Keratinocyte (primary cell): ENCODE measurements at regions not wholly inside any gene's neighbourhood (a gene's known extent, or its start where the extent isn't known, plus 50 kb on each side); places are given as distances from the start of the nearest gene placed in this dataset.

Experiments
- DNase-seq: peaks from one replicate; pipeline ENCODE4 v3.0.0-alpha.2; 2011; ENCODE audit warnings: low read depth, missing footprints, low spot score
- FAIRE-seq: peaks from 2 replicates; lab custom pipeline; 2011; peaks lifted over from hg19 to GRCh38; lab: Jason Lieb, UNC
- H2AFZ ChIP-seq: 2 replicates; pipeline ENCODE4 v1.6.0; 2012; ENCODE audit warnings: low read length, control low read depth, inconsistent platforms; ENCODE audit not compliant: control insufficient read depth
- H3K27ac ChIP-seq: 2 replicates; pipeline ENCODE4 v1.5.1; 2011; ENCODE audit warnings: low read length; ENCODE audit not compliant: control insufficient read depth, insufficient read depth
- H3K27me3 ChIP-seq: 3 replicates; pipeline ENCODE4 v1.6.0; 2011; ENCODE audit warnings: low read length; ENCODE audit not compliant: control insufficient read depth, insufficient read depth; ENCODE audit errors: extremely low read depth
- H3K36me3 ChIP-seq, 2 experiments: 2 replicates in 1 of 2; 3 replicates in 1 of 2; pipeline ENCODE4 v1.5.1; 2011; ENCODE audit warnings: low read length in 2 of 2, mild to moderate bottlenecking in 1 of 2; ENCODE audit not compliant: control insufficient read depth in 2 of 2, insufficient read depth in 2 of 2; ENCODE audit errors: extremely low read depth in 1 of 2
- H3K4me1 ChIP-seq: 3 replicates; pipeline ENCODE4 v1.5.1; 2011; ENCODE audit warnings: low read length; ENCODE audit not compliant: control insufficient read depth, insufficient read depth; ENCODE audit errors: extremely low read depth
- H3K4me2 ChIP-seq: 3 replicates; pipeline ENCODE4 v1.6.0; 2011; ENCODE audit warnings: low read depth, low read length; ENCODE audit not compliant: control insufficient read depth, insufficient read depth; ENCODE audit errors: extremely low read depth
- H3K4me3 ChIP-seq, 3 experiments: fragments of 200-600 bp in 1 of 3; sonication (generic) in 1 of 3; 2 replicates in 2 of 3; 3 replicates in 1 of 3; pipeline ENCODE4 v1.5.1; 2011 to 2016; ENCODE audit warnings: low read length in 3 of 3, mild to moderate bottlenecking in 3 of 3, control low read depth in 2 of 3, inconsistent platforms in 1 of 3, low read depth in 1 of 3, mixed read lengths in 1 of 3, mixed run types in 1 of 3, moderate library complexity in 1 of 3; ENCODE audit not compliant: control insufficient read depth in 2 of 3, insufficient read depth in 2 of 3; ENCODE audit errors: extremely low read depth in 1 of 3
- H3K79me2 ChIP-seq: 2 replicates; pipeline ENCODE4 v1.6.0; 2012; ENCODE audit warnings: low read length; ENCODE audit not compliant: control insufficient read depth, insufficient read depth
- H3K9ac ChIP-seq: 3 replicates; pipeline ENCODE4 v1.6.0; 2011; ENCODE audit warnings: low read length; ENCODE audit not compliant: control insufficient read depth, insufficient read depth; ENCODE audit errors: extremely low read depth
- H3K9me1 ChIP-seq: 3 replicates; pipeline ENCODE4 v1.6.0; 2011; ENCODE audit warnings: low read length; ENCODE audit not compliant: control insufficient read depth, insufficient read depth; ENCODE audit errors: extremely low read depth
- H3K9me3 ChIP-seq: 2 replicates; pipeline ENCODE4 v1.5.1; 2012; ENCODE audit warnings: low read depth, low read length; ENCODE audit not compliant: control insufficient read depth
- H4K20me1 ChIP-seq: 3 replicates; pipeline ENCODE4 v1.6.0; 2011; ENCODE audit warnings: low read length; ENCODE audit not compliant: control insufficient read depth, insufficient read depth; ENCODE audit errors: extremely low read depth
- CTCF ChIP-seq, 3 experiments: IDR thresholded peaks in 1 of 3; conservative IDR thresholded peaks in 1 of 3; optimal IDR thresholded peaks in 1 of 3; 2 replicates in 2 of 3; 3 replicates in 1 of 3; pipeline versions ENCODE3 to v1.5.1; 2011; ENCODE audit warnings: low read length in 3 of 3, mild to moderate bottlenecking in 3 of 3, moderate library complexity in 2 of 3, control low read depth in 1 of 3, inconsistent platforms in 1 of 3; ENCODE audit not compliant: insufficient read depth in 2 of 3; ENCODE audit errors: extremely low read depth in 1 of 3
- EZH2 ChIP-seq: IDR thresholded peaks from one replicate; pipeline ENCODE4 v1.6.1; 2012; ENCODE audit warnings: inconsistent platforms, mild to moderate bottlenecking, low read length, moderate library complexity
- dilution Hi-C: fragments of 300-500 bp; cut with MboI; formaldehyde crosslinking; loops from one replicate; pipeline ENCODE4 v1.7.0; 2020; ENCODE audit warnings: low sequenced_read_pairs; ENCODE audit not compliant: extremely low pct_ligation_motif_present

- Histone ChIP-seq H3K9me3 (no peaks in the 10 kb centered on the region), H2AFZ (no peak overlapping the region), H3K4me3 (no peak overlapping the region), H3K36me3 (no peaks in the 10 kb centered on the region), H3K4me1 (peaks cover 16% of the 10 kb centered on the region), H3K9me1 (no peaks in the 10 kb centered on the region), H3K4me2 (no peak overlapping the region), H4K20me1 (no peaks in the 10 kb centered on the region), H3K27me3 (no peaks in the 10 kb centered on the region), H3K79me2 (no peaks in the 10 kb centered on the region), H3K27ac (no peak overlapping the region), H3K9ac (no peak overlapping the region)
- no peak for DNase-seq
- no peak for FAIRE-seq
- no peak for TF ChIP-seq CTCF (optimal IDR thresholded peaks at IDR 0.05 in 1 of 3, IDR thresholded peaks at IDR 0.05 in 1 of 3, conservative IDR thresholded peaks at IDR 0.05 in 1 of 3; ENCODE audit: extremely low read depth in 1 of 3, insufficient read depth in 2 of 3, low read length in 3 of 3)
- no peak for TF ChIP-seq EZH2
- dilution Hi-C loops, result no loop called here
Measured at GRCh38 chr11:86186386-86186785, 58.2 kb upstream of the EED start.

- Histone ChIP-seq H3K4me1 (peaks cover 16% of the 10 kb centered on the region), H3K36me3 (no peaks in the 10 kb centered on the region), H4K20me1 (no peaks in the 10 kb centered on the region), H3K9me3 (no peaks in the 10 kb centered on the region), H3K9ac (no peak overlapping the region), H3K4me2 (no peak overlapping the region), H2AFZ (no peak overlapping the region), H3K9me1 (no peaks in the 10 kb centered on the region), H3K79me2 (no peaks in the 10 kb centered on the region), H3K4me3 (no peak overlapping the region), H3K27ac (no peak overlapping the region), H3K27me3 (no peaks in the 10 kb centered on the region)
- dilution Hi-C loops, result no loop called here
- TF ChIP-seq CTCF (optimal IDR thresholded peaks at IDR 0.05 in 1 of 3, IDR thresholded peaks at IDR 0.05 in 1 of 3, conservative IDR thresholded peaks at IDR 0.05 in 1 of 3; ENCODE audit: extremely low read depth in 1 of 3, insufficient read depth in 2 of 3, low read length in 3 of 3), result no peak
- no peak for TF ChIP-seq EZH2
- no peak for FAIRE-seq
- no peak for DNase-seq
Measured at GRCh38 chr11:86185381-86185750, 59.2 kb upstream of the EED start.
